AG10803 (cell line): ENCODE measurements at regions not wholly inside any gene's neighbourhood (a gene's known extent, or its start where the extent isn't known, plus 50 kb on each side); places are given as distances from the start of the nearest gene placed in this dataset.
"Not testable (repeated sequence)": the region's sequence is repeated elsewhere in the genome, so short reads cannot be mapped to it uniquely, and the experiment has no call there.

Experiments
- DNase-seq: peaks from one replicate; pipeline ENCODE4 v3.0.0; 2010; ENCODE audit warnings: low read depth
- H3K4me3 ChIP-seq: 2 replicates; pipeline ENCODE4 v1.5.1; 2011; ENCODE audit warnings: mild to moderate bottlenecking, low read length, control low read depth
- TF ChIP-seq, protein P1 (sequence below): conservative IDR thresholded peaks from 2 replicates; pipeline ENCODE4 v1.5.1; 2011; ENCODE audit warnings: mild to moderate bottlenecking, low read length, control low read depth, inconsistent platforms

DNA sequence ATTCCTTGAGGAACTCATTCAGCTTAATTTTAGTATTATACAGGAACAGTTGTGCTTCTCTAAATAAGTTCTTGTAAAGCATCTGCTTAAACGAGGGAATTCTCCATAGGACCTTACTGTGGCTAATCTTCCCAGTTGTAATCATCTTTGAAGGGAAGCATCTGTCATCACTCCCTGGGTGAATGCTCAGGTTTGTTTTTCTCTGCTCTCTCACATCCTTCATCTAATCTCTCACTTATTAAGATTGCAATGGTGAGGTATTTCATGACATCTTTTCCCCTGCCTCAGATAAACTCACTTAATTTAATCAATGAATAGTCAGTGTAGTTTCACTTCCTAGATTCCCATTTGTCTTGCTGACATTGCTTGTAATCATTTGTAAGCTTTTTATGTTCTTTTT, 121.8 kb upstream of the ADAMTS3 start:
- DNase-seq, result no peak
- TF ChIP-seq, protein P1, sequence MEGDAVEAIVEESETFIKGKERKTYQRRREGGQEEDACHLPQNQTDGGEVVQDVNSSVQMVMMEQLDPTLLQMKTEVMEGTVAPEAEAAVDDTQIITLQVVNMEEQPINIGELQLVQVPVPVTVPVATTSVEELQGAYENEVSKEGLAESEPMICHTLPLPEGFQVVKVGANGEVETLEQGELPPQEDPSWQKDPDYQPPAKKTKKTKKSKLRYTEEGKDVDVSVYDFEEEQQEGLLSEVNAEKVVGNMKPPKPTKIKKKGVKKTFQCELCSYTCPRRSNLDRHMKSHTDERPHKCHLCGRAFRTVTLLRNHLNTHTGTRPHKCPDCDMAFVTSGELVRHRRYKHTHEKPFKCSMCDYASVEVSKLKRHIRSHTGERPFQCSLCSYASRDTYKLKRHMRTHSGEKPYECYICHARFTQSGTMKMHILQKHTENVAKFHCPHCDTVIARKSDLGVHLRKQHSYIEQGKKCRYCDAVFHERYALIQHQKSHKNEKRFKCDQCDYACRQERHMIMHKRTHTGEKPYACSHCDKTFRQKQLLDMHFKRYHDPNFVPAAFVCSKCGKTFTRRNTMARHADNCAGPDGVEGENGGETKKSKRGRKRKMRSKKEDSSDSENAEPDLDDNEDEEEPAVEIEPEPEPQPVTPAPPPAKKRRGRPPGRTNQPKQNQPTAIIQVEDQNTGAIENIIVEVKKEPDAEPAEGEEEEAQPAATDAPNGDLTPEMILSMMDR, result no peak

DNA sequence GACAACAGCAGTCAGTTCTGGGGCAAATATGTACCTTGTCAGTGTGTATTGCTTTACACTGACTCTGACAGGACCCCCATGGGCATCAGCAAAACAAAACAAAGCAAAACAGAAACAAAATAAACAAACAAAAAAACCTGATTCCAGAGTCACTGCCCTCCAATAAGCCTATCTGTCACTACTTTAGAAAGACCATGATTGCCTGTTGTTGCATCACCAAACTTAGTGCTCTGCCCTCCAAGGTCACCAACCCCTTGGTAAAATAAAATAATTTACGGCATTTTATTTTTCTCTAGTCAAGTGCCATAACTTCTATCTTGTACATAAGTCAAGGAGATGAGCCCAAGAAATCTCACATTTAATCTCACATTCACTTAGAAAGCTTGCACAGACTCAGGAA, 120.9 kb upstream of the ADAMTS3 start:
- no peak for DNase-seq

More for the DNA sequence above, 121.8 kb upstream of the ADAMTS3 start:
- no peak overlapping the region for H3K4me3 ChIP-seq

GRCh38 chr4:72686390-72686789, 117.4 kb upstream of the ADAMTS3 start:
- H3K4me3 ChIP-seq, DNase-seq: not testable (repeated sequence)

More for the DNA sequence above, 120.9 kb upstream of the ADAMTS3 start:
- H3K4me3 ChIP-seq, result no peak overlapping the region
- TF ChIP-seq, protein P1, result no peak

- no peak overlapping the region for H3K4me3 ChIP-seq
- TF ChIP-seq, protein P1, result no peak
- no peak for DNase-seq
Measured at GRCh38 chr4:72679666-72680065, 110.6 kb upstream of the ADAMTS3 start.

- DNase-seq, result no peak
- TF ChIP-seq, protein P1, result no peak
- no peak overlapping the region for H3K4me3 ChIP-seq
Measured at GRCh38 chr4:72677886-72678285, 108.9 kb upstream of the ADAMTS3 start.

DNA sequence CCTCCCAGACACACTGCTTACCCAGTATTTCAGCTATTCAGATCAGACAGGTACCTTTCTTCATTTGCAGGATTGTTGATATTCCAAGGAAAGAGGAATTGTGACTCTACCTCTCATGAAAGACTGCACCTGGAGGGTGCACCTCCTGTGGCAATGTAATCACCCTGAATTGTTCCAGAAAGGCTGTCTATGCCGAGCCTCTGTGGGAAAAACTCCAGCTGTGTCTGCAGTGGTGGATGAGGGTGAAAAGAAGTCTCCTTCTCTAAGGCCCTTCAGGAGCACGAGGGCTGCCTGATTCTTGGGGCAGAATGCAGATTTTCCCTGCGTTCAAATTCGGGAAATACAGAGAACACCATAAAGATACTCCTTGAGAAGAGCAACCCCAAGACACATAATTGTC, 108.2 kb upstream of the ADAMTS3 start:
- no peak overlapping the region for H3K4me3 ChIP-seq
- no peak for DNase-seq
- TF ChIP-seq, protein P1, result no peak

GRCh38 chr4:72671980-72672379, 103.0 kb upstream of the ADAMTS3 start:
- H3K4me3 ChIP-seq, result no peak overlapping the region
- no peak for DNase-seq
- TF ChIP-seq, protein P1, result no peak

DNA sequence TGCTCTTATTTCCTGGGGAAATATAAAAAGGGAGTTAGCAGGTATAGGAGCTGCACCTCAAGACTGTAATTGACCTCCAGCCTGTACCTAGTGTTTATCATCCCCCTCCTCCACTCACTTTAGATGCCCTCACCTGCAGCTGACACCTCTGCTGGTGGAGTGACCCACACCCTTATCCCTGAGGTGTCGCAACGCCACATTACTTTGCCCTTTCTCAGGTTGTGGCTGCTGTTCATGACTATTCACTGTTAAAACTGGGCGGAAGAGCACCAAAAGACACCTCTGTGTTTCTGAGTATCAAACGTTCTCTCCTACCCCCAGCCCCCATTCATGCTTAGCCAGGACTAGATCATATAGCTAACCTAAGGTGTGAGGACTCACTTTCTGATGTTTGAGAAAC, 101.5 kb upstream of the ADAMTS3 start:
- TF ChIP-seq, protein P1, result no peak
- no peak overlapping the region for H3K4me3 ChIP-seq
- no peak for DNase-seq
